Endodermal cell (in vitro differentiated cells): ENCODE measurements at regions not wholly inside any gene's neighbourhood (a gene's known extent, or its start where the extent isn't known, plus 50 kb on each side); places are given as distances from the start of the nearest gene placed in this dataset.

Source experiments
- DNase-seq: peaks from one replicate; pipeline ENCODE4 v3.0.0-alpha.2; 2017
- H3K27ac ChIP-seq: 2 replicates; pipeline ENCODE4 v1.5.1; 2013; ENCODE audit warnings: mild to moderate bottlenecking, low read depth, low read length, moderate library complexity
- H3K27me3 ChIP-seq: 2 replicates; pipeline ENCODE4 v1.6.1; 2013; ENCODE audit warnings: mild to moderate bottlenecking, low read length, moderate library complexity; ENCODE audit not compliant: insufficient read depth, control insufficient read depth, poor library complexity, severe bottlenecking
- H3K36me3 ChIP-seq: 2 replicates; pipeline ENCODE4 v1.7.0; 2013; ENCODE audit warnings: mild to moderate bottlenecking, low read length, moderate library complexity; ENCODE audit not compliant: control insufficient read depth, insufficient read depth
- H3K4me1 ChIP-seq: one replicate; pipeline ENCODE4 v1.7.0; 2013; ENCODE audit warnings: low read length; ENCODE audit not compliant: control insufficient read depth, insufficient read depth
- H3K4me3 ChIP-seq: 2 replicates; pipeline ENCODE4 v1.5.1; 2013; ENCODE audit warnings: mild to moderate bottlenecking, low read length, moderate library complexity
- H3K9ac ChIP-seq: 2 replicates; pipeline ENCODE4 v1.6.1; 2013; ENCODE audit warnings: mild to moderate bottlenecking, low read length, moderate library complexity; ENCODE audit not compliant: poor library complexity, severe bottlenecking; ENCODE audit errors: extremely low read depth
- H3K9me3 ChIP-seq: 2 replicates; pipeline ENCODE4 v1.6.1; 2013; ENCODE audit warnings: mild to moderate bottlenecking, low read length, moderate library complexity; ENCODE audit not compliant: control insufficient read depth
- H3K27ac Mint-ChIP-seq: 2 replicates; pipeline ENCODE4 v1.8.0; 2020; ENCODE audit warnings: mixed read lengths
- H3K27me3 Mint-ChIP-seq: 2 replicates; pipeline ENCODE4 v1.8.0; 2021; ENCODE audit warnings: mild to moderate bottlenecking, mixed read lengths; ENCODE audit not compliant: insufficient read depth
- H3K36me3 Mint-ChIP-seq: 2 replicates; pipeline ENCODE4 v1.8.0; 2020; ENCODE audit warnings: low read depth, mixed read lengths
- H3K4me1 Mint-ChIP-seq: 2 replicates; pipeline ENCODE4 v1.8.0; 2020; ENCODE audit warnings: mixed read lengths
- H3K4me3 Mint-ChIP-seq: 2 replicates; pipeline ENCODE4 v1.8.0; 2020; ENCODE audit warnings: mild to moderate bottlenecking, moderate library complexity, mixed read lengths
- H3K9me3 Mint-ChIP-seq: 2 replicates; pipeline ENCODE4 v1.8.0; 2020; ENCODE audit warnings: mild to moderate bottlenecking, mixed read lengths
- WGBS, 2 experiments: methylation state at CpG; one replicate each; pipeline versions ENCODE4 v1.1.5 to v1.1.7; 2013; ENCODE audit warnings: missing lambda C conversion rate in 2 of 2, mixed read lengths in 1 of 2; ENCODE audit not compliant: insufficient coverage in 1 of 2, insufficient read length in 1 of 2; 5-methylcytosine and 5-hydroxymethylcytosine counted together
- TF ChIP-seq, protein P1 (sequence below): fragments of 200-600 bp; sonication (generic); conservative IDR thresholded peaks from 2 replicates; pipeline ENCODE4 v1.5.0; 2021; ENCODE audit warnings: antibody characterized with exemption, mild to moderate bottlenecking

DNA sequence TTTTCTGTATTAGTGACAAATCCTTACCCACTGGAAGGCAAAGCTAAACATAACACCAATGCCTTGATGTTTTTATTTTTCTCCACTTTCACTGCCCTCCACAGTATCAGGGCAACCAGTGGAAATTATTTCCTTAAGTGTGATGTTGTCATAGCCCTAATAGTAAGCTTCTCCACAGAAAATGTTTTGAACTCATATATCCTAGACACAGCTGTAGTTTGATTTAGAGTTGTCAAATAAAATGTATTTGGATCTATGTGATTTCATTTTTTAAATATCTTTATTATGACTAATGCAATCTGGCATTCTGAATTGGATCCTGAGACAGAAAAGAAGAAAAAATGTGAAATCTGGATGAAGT, 70.9 kb upstream of the UFL1 start:
- no peaks in the 10 kb centered on the region for H3K4me1 ChIP-seq
- TF ChIP-seq, protein P1, sequence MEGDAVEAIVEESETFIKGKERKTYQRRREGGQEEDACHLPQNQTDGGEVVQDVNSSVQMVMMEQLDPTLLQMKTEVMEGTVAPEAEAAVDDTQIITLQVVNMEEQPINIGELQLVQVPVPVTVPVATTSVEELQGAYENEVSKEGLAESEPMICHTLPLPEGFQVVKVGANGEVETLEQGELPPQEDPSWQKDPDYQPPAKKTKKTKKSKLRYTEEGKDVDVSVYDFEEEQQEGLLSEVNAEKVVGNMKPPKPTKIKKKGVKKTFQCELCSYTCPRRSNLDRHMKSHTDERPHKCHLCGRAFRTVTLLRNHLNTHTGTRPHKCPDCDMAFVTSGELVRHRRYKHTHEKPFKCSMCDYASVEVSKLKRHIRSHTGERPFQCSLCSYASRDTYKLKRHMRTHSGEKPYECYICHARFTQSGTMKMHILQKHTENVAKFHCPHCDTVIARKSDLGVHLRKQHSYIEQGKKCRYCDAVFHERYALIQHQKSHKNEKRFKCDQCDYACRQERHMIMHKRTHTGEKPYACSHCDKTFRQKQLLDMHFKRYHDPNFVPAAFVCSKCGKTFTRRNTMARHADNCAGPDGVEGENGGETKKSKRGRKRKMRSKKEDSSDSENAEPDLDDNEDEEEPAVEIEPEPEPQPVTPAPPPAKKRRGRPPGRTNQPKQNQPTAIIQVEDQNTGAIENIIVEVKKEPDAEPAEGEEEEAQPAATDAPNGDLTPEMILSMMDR = no peak
- Mint-ChIP-seq H3K4me3 (no peak overlapping the region), H3K36me3 (no peaks in the 10 kb centered on the region), H3K9me3 (peaks cover 1% of the 10 kb centered on the region), H3K4me1 (peaks cover 1% of the 10 kb centered on the region), H3K27ac (no peak overlapping the region), H3K27me3 (no peaks in the 10 kb centered on the region)
- H3K9me3 ChIP-seq = peaks cover 2% of the 10 kb centered on the region
- no peak overlapping the region for H3K27ac ChIP-seq
- DNase-seq = no peak
- H3K36me3 ChIP-seq = no peaks in the 10 kb centered on the region
- no peaks in the 10 kb centered on the region for H3K27me3 ChIP-seq
- no peak overlapping the region for H3K9ac ChIP-seq
- H3K4me3 ChIP-seq = no peak overlapping the region

DNA sequence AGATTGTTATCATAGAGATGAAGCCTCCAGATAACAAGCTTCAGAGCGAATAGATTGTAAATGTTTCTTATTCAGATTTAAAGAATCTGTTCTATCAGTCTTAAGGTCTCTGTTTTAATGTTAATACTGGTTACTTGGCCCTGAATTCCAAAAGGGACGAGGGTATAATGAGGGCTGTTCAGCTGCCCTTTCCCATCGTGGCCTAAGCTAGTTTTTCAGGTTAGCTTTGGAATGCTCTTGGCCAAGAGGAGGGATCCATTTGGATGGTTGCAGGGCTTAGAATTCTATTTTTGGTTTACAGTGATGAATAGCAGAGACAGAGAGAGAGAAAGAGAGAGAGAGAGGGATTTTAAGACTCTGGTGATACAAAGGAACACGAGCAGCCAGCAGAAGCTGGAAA, 62.8 kb upstream of the UFL1 start:
- TF ChIP-seq, protein P1 = no peak
- no peak overlapping the region for H3K27ac ChIP-seq
- H3K36me3 ChIP-seq = no peaks in the 10 kb centered on the region
- H3K4me1 ChIP-seq = no peaks in the 10 kb centered on the region
- Mint-ChIP-seq H3K27me3 (no peaks in the 10 kb centered on the region), H3K27ac (no peak overlapping the region), H3K9me3 (no peaks in the 10 kb centered on the region), H3K4me3 (no peak overlapping the region), H3K36me3 (no peaks in the 10 kb centered on the region), H3K4me1 (no peaks in the 10 kb centered on the region)
- 92 to 97% methylated on average over 3 to 4 of the region's 4 CpGs for WGBS, 2 experiments
- H3K4me3 ChIP-seq = no peak overlapping the region
- no peaks in the 10 kb centered on the region for H3K27me3 ChIP-seq
- DNase-seq = no peak
- no peak overlapping the region for H3K9ac ChIP-seq
- no peaks in the 10 kb centered on the region for H3K9me3 ChIP-seq

DNA sequence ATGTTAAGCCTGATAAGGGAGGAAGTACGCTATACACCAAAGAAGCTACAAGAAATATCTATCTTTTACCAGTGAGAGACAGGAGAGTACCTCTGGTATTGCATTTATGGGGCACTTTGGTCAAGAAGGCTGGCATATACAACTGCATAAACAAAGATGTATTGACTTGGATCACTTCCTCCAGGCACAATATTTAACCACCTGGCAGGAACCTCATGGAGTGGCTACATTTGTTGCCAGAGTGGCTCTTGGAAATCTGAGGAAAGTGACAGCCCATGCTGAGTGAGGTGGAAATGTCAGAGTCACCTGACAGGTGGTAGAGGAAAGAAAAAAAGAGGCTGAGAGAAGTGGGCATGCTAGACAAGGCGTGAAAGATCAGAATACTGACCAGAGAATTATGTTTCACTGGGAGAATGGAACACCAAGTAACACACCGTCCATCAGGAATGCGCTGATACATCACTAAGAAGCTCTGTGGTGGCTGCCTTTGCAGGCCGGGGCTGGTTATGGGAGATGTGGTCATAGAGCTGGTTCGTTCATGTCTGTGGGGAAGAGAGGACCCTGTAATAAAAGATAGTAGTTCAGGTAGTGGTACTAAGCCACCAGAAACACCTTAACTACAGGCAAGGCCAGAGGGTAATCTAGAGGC, 61.4 kb upstream of the UFL1 start:
- TF ChIP-seq, protein P1 = no peak
- Histone ChIP-seq H3K9ac (no peak overlapping the region), H3K4me3 (no peak overlapping the region), H3K27ac (no peak overlapping the region), H3K9me3 (no peaks in the 10 kb centered on the region), H3K36me3 (no peaks in the 10 kb centered on the region), H3K4me1 (no peaks in the 10 kb centered on the region), H3K27me3 (no peaks in the 10 kb centered on the region)
- H3K36me3 Mint-ChIP-seq = no peaks in the 10 kb centered on the region
- no peaks in the 10 kb centered on the region for H3K4me1 Mint-ChIP-seq
- no peak overlapping the region for H3K27ac Mint-ChIP-seq
- 93 to 95% methylated on average over 6 of the region's 6 CpGs for WGBS, 2 experiments
- H3K4me3 Mint-ChIP-seq = no peak overlapping the region
- DNase-seq = no peak
- no peaks in the 10 kb centered on the region for H3K27me3 Mint-ChIP-seq
- H3K9me3 Mint-ChIP-seq = no peaks in the 10 kb centered on the region
